ENCODE measurements at regions not wholly inside any gene's neighbourhood (a gene's known extent, or its start where the extent isn't known, plus 50 kb on each side); places are given as distances from the start of the nearest gene placed in this dataset.
"Not testable (repeated sequence)": the region's sequence is repeated elsewhere in the genome, so short reads cannot be mapped to it uniquely, and the experiment has no call there.

DNA sequence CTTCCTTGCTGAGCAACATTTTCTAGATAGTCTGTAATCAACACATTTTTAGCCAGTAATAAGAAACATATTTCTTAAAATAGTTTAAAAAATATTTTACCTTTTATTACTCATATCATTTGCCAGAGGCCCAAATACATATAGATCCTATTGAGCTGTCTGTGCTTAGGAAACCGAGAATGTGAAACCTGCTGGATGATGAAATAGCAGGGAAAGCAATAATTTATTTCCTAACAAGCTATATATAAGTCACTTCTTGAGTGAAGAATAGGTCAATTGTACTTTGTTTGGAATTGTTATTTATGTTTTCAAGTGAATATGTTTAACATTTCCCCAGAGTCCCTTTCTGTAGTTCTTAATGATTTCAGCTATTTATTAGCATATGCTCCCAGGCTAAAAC lies 339.9 kb upstream of the TMPRSS15 start:
- no peak for DNase-seq
- WGBS, 2 donors = 63 to 64% methylated on average over 1 of the region's 1 CpG

DNA sequence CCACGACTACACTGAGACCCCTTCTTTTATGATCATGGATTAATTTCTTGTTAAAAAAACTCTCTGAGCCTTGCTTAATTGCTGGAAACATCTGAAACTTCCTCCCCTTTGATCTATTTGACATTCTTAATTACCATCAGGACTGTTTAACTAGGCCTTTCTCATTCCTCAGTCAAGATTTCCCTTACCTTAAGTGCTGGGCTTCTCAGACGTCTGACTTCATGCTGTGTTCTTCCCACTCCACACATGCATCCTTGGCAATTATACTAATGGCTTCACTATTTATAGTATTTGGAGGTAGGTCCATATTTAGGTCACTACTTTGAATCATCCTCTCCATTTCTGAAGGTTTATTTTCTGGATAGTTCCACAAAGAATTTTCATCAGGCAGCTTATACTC lies 341.3 kb upstream of the TMPRSS15 start:
- TF ChIP-seq, protein P1, sequence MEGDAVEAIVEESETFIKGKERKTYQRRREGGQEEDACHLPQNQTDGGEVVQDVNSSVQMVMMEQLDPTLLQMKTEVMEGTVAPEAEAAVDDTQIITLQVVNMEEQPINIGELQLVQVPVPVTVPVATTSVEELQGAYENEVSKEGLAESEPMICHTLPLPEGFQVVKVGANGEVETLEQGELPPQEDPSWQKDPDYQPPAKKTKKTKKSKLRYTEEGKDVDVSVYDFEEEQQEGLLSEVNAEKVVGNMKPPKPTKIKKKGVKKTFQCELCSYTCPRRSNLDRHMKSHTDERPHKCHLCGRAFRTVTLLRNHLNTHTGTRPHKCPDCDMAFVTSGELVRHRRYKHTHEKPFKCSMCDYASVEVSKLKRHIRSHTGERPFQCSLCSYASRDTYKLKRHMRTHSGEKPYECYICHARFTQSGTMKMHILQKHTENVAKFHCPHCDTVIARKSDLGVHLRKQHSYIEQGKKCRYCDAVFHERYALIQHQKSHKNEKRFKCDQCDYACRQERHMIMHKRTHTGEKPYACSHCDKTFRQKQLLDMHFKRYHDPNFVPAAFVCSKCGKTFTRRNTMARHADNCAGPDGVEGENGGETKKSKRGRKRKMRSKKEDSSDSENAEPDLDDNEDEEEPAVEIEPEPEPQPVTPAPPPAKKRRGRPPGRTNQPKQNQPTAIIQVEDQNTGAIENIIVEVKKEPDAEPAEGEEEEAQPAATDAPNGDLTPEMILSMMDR (IDR thresholded peaks at IDR 0.05) = no peak
- TF ChIP-seq EP300 (IDR thresholded peaks at IDR 0.05) = no peak
- TF ChIP-seq POLR2A (IDR thresholded peaks at IDR 0.05) = no peak
- TF ChIP-seq POLR2AphosphoS5 (IDR thresholded peaks at IDR 0.05) = no peak
- no peaks in the 10 kb centered on the region for H3K4me1 ChIP-seq
- H3K9me3 ChIP-seq = no peaks in the 10 kb centered on the region
- DNase-seq (no peak), ATAC-seq (ENCODE audit: low FRiP score in 2 of 2) (no peak)
- H3K27me3 ChIP-seq = no peaks in the 10 kb centered on the region
- H3K27ac ChIP-seq = no peak overlapping the region
- 20 to 42% methylated on average over 2 of the region's 2 CpGs for WGBS, 2 donors
- H3K4me3 ChIP-seq = no peak overlapping the region
- H3K36me3 ChIP-seq = no peaks in the 10 kb centered on the region

More for the DNA sequence above, 339.9 kb upstream of the TMPRSS15 start:
- no peak for ATAC-seq (ENCODE audit: low FRiP score in 2 of 2)
- H3K27me3 ChIP-seq = no peaks in the 10 kb centered on the region
- TF ChIP-seq EP300 (IDR thresholded peaks at IDR 0.05) = no peak
- no peak for TF ChIP-seq POLR2A (IDR thresholded peaks at IDR 0.05)
- TF ChIP-seq POLR2AphosphoS5 (IDR thresholded peaks at IDR 0.05) = no peak
- TF ChIP-seq, protein P1 (IDR thresholded peaks at IDR 0.05) = no peak
- no peaks in the 10 kb centered on the region for H3K36me3 ChIP-seq
- H3K4me3 ChIP-seq = no peak overlapping the region
- no peaks in the 10 kb centered on the region for H3K4me1 ChIP-seq
- H3K27ac ChIP-seq = no peak overlapping the region
- H3K9me3 ChIP-seq = no peaks in the 10 kb centered on the region

DNA sequence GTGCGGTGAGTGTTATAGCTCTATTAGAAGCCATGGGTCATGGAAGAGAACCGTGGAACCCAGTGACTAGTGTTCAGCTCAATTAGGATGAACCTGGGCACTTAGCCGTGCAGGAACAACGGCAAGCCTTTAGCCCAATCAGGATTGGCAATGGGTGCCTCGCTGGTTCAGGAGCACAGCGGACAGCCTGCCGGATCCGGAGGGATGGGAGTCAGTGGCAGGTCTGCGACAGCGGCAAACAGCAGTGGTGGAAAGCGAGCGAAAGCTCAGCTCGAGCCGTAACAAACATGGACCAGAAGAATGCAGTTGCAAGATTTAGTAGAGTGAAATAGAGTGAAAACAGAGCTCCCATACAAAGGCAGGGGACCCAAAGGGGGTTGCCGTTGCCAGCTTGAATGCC lies 349.3 kb upstream of the TMPRSS15 start:
- not testable (repeated sequence) for ATAC-seq (ENCODE audit: low FRiP score in 2 of 2); H3K4me3 ChIP-seq; H3K27ac ChIP-seq; H3K27me3 ChIP-seq; H3K36me3 ChIP-seq; H3K4me1 ChIP-seq; H3K9me3 ChIP-seq
- 92 to 95% methylated on average over 13 to 15 of the region's 15 CpGs for WGBS, 2 donors
- peak in 1 of 2 donors; percentile 32 for DNase-seq

DNA sequence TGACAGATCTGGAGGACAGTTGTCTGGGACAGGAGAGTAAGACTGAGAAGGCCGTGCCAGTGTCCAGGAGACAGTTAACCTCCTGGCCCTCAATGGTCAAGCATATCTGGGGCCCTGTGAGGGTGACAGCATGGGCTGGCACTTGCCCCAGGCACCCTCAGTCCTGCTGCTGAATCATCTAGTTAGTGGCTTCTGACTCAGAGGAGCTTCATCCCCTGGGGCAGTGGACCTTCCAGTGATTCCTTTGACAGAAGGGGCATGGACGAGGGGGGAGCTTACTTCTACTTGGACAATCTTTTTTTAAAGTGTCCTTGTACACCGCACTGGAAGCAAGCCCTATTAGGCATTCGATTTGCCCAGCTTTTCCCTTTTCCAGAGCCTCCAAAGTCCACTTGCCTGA lies 352.7 kb upstream of the TMPRSS15 start:
- H3K4me1 ChIP-seq; H3K4me3 ChIP-seq; H3K27ac ChIP-seq; H3K9me3 ChIP-seq; H3K27me3 ChIP-seq; H3K36me3 ChIP-seq; ATAC-seq (ENCODE audit: low FRiP score in 2 of 2); DNase-seq: not testable (repeated sequence)
- WGBS, 2 donors = 69 to 81% methylated on average over 3 to 4 of the region's 4 CpGs

DNA sequence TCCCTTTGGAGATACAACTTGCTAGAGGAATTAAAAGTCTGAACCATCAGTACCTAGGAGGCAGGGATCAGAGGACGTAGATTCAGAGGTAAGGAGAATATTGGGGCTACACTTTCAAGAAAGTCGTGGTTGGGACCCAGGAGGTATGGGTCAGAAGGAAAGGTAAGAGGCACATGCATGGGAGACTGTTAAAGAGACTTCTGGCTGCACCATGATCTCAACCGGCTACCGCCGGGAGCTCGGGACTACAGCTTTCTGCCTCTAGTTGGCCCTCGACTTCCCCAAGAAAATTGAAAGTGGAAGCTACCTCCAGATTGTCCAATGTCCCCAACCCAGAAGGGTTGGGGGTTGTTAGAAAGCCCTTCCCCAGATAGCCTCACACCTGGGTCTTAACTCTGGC lies 355.7 kb upstream of the TMPRSS15 start:
- H3K9me3 ChIP-seq = no peaks in the 10 kb centered on the region
- ATAC-seq (ENCODE audit: low FRiP score in 2 of 2) = no peak
- H3K27me3 ChIP-seq = no peaks in the 10 kb centered on the region
- TF ChIP-seq EP300 (IDR thresholded peaks at IDR 0.05) (no peak), POLR2A (IDR thresholded peaks at IDR 0.05) (no peak), POLR2AphosphoS5 (IDR thresholded peaks at IDR 0.05) (no peak)
- TF ChIP-seq, protein P1 (IDR thresholded peaks at IDR 0.05) = no peak
- H3K4me1 ChIP-seq = no peaks in the 10 kb centered on the region
- no peak for DNase-seq
- H3K4me3 ChIP-seq = no peak overlapping the region
- WGBS, 2 donors = 85 to 89% methylated on average over 7 of the region's 7 CpGs
- H3K27ac ChIP-seq = no peak overlapping the region
- H3K36me3 ChIP-seq = no peaks in the 10 kb centered on the region

DNA sequence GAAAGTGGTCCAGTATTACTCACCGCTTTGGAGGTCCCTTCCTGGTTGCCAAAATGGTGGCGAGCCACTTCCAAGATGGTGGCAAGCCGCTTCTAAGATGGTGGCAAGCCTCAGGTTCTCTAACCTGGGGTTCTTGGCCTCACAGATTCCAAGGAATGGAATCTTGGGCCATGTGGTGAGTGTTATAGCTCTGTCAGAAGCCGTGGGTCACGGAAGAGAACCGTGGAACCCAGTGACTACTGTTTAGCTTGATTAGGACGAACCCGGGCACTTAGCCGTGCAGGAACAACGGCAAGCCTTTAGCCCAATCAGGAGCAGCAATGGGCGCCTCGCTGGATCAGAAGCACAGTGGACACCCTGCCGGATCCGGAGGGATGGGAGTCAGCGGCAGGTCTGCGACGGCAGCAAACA lies 356.2 kb upstream of the TMPRSS15 start:
- H3K4me3 ChIP-seq = no peak overlapping the region
- H3K9me3 ChIP-seq = no peaks in the 10 kb centered on the region
- TF ChIP-seq POLR2AphosphoS5 (IDR thresholded peaks at IDR 0.05) = no peak
- TF ChIP-seq, protein P1 (IDR thresholded peaks at IDR 0.05) = no peak
- TF ChIP-seq EP300 (IDR thresholded peaks at IDR 0.05) = no peak
- no peak for TF ChIP-seq POLR2A (IDR thresholded peaks at IDR 0.05)
- ATAC-seq (ENCODE audit: low FRiP score in 2 of 2) = no peak
- no peaks in the 10 kb centered on the region for H3K36me3 ChIP-seq
- H3K27ac ChIP-seq = no peak overlapping the region
- 94 to 98% methylated on average over 8 to 16 of the region's 17 CpGs for WGBS, 2 donors
- peak in 1 of 2 donors; percentile 14 for DNase-seq
- no peaks in the 10 kb centered on the region for H3K27me3 ChIP-seq
- H3K4me1 ChIP-seq = no peaks in the 10 kb centered on the region
